22Rv1 (cell line): ENCODE measurements at regions not wholly inside any gene's neighbourhood (a gene's known extent, or its start where the extent isn't known, plus 50 kb on each side); places are given as distances from the start of the nearest gene placed in this dataset.
"Not testable (repeated sequence)": the region's sequence is repeated elsewhere in the genome, so short reads cannot be mapped to it uniquely, and the experiment has no call there.

Source experiments
- H3K27ac ChIP-seq: fragments of 450-650 bp; 2 replicates; pipeline ENCODE4 v1.5.1; 2017
- ZFX ChIP-seq: fragments of 450-650 bp; IDR thresholded peaks from 2 replicates; pipeline ENCODE4 v1.6.1; 2017; ENCODE audit warnings: antibody characterized with exemption, borderline replicate concordance
- TF ChIP-seq, protein P1 (sequence below): fragments of 450-650 bp; IDR thresholded peaks from 2 replicates; pipeline ENCODE4 v1.5.1; 2017; ENCODE audit warnings: mild to moderate bottlenecking

DNA sequence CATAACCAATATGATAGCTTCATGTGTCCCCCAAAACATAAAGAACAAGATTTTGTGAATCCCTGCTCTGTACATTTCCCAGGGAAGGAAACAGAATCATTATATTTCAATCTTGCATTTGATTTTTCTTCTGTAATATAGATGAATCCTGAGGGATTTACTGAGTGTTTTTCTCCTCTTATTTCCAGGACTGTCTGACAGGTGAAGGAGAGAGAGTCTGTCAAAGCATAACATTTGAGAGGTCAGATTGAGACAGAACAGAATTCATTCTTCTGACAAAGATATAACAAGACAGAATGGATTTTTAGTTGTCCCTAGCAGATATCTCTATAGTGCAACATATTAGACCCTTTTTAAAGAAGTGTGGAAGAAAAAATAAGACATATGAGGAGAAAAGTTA, 354.5 kb upstream of the IZUMO3 start:
- no peak for TF ChIP-seq ZFX
- TF ChIP-seq, protein P1, sequence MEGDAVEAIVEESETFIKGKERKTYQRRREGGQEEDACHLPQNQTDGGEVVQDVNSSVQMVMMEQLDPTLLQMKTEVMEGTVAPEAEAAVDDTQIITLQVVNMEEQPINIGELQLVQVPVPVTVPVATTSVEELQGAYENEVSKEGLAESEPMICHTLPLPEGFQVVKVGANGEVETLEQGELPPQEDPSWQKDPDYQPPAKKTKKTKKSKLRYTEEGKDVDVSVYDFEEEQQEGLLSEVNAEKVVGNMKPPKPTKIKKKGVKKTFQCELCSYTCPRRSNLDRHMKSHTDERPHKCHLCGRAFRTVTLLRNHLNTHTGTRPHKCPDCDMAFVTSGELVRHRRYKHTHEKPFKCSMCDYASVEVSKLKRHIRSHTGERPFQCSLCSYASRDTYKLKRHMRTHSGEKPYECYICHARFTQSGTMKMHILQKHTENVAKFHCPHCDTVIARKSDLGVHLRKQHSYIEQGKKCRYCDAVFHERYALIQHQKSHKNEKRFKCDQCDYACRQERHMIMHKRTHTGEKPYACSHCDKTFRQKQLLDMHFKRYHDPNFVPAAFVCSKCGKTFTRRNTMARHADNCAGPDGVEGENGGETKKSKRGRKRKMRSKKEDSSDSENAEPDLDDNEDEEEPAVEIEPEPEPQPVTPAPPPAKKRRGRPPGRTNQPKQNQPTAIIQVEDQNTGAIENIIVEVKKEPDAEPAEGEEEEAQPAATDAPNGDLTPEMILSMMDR = no peak
- no peak overlapping the region for H3K27ac ChIP-seq

DNA sequence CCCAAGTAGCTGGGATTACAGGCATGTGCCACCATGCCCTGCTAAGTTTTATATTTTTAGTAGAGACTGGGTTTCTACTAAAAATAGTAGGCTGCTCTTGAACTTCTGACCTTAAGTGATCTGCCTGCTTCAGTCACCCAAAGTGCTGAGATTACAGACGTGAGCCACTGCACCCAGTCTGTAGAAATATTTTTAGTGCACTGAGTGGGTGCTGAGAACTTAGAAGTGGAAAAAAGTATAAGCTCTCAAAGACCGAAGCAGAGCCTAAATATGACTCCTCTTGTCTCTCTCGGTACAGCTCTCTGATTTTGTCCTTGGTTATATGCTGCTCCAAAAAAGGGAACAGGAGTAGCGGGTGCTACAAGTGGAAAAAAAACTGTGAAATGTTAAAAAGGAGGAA, 353.8 kb upstream of the IZUMO3 start:
- TF ChIP-seq, protein P1 = no peak
- TF ChIP-seq ZFX = no peak
- H3K27ac ChIP-seq = no peak overlapping the region

DNA sequence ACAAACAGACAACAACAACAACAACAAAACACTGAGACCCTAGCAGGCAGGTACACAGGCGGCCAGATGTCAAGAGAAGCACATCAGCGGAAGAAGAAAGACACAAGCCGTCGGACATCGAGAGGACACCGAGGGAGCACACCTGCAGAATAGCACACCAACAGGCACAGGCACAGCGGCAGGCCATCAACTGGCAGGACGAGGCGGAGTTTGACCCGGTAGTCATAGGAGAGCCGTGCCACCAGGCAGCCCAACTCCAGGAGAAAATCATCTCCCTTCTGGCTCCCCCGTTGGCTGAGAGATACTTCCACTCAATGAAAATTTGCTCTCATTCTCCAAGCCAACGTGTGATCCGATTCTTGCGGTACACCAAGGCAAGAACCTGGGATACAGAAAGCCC, 352.1 kb upstream of the IZUMO3 start:
- no peak for TF ChIP-seq ZFX
- TF ChIP-seq, protein P1 = no peak
- H3K27ac ChIP-seq = no peak overlapping the region

DNA sequence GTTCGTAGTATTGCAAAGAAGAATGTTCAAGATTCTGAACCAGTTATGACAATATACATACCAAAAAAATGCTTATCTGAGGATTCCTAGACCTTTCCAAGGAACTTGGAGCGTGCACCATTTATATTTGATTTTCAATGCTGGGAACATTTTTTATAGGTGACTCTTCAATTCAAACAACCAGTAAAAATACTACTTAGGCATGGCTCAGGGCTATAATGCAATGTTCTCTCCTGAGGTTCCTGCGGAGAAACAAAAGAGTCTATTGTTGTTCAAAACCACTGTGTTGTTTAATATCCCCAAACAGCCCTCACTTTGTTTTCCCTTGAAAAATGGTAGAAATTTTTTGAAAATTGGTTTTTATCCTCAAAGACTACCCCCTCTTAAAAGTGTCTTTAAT, 335.7 kb upstream of the IZUMO3 start:
- TF ChIP-seq, protein P1 = no peak
- TF ChIP-seq ZFX = no peak
- H3K27ac ChIP-seq = no peak overlapping the region

DNA sequence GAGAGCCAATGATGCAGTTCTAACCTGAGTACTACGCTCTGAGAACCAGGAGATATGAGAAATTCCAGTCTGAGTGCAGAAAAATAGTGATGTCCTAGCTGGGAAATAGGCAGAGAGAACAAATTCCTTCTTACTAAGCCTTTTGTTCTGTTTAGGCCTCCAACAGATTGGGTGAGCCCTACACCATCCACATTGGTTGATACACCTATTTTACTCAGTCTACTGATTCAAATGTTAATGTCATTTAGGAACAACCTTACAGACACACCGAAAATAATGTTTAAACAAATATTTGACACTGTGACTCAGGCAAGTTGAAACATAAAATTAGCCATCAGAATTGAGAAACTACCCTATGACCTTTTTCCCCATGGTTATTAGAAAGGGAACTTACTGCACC, 333.9 kb upstream of the IZUMO3 start:
- TF ChIP-seq, protein P1 = no peak
- TF ChIP-seq ZFX = no peak
- no peak overlapping the region for H3K27ac ChIP-seq

DNA sequence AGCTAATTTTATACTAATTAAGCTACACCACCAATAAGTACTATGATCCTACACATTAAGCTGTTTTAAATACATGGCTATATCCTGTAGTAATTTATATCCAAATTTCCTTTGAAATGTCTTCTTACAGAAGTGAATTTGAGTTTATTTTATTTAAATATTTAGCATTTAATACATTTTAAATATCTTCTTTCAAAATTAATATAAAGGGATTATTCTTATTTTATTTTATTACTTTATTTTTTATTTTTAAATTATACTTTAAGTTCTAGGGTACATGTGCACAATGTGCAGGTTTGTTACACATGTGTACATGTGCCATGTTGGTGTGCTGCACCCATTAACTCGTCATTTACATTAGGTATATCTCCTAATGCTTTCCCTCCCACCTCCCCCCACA, 310.9 kb upstream of the IZUMO3 start:
- H3K27ac ChIP-seq = not testable (repeated sequence)

DNA sequence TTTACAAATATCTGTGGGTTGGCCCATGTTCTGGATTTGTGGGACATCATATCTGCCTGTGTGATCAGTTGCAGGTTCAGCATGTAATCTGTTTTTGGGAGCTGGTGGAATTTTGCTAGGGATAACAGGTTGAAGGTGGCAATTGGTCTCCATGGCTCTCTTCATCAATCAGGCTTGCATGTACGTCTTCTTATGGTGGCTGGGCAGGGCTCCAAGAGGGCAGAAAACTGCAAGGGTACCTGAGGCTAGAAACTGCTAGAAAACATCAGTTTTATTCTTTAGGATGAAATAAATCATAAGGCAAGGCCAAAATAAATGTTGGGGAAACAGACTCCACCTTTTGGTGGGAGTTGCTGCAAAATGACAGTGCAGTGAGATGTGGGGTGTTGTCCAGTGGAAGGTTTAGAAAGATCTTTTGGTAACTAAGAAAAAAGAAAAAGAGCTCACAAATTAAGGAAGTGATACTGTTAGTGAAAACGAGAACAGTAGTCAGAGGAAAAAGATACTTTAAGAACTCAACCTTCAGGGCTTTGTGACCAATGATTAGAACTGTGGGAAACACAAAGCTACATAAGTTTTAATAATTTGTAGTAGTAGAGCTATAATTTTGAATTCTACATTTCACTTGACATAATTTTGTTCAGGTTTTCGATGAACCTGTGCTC, 300.7 kb upstream of the IZUMO3 start:
- no peak overlapping the region for H3K27ac ChIP-seq

More for the DNA sequence above, 300.7 kb upstream of the IZUMO3 start:
- no peak for TF ChIP-seq ZFX
- TF ChIP-seq, protein P1 = no peak
